GM12872 (cell line): ENCODE measurements at regions not wholly inside any gene's neighbourhood (a gene's known extent, or its start where the extent isn't known, plus 50 kb on each side); places are given as distances from the start of the nearest gene placed in this dataset.

Source experiments
- CTCF ChIP-seq: IDR thresholded peaks from 3 replicates; pipeline ENCODE4 v1.5.1; 2011; ENCODE audit warnings: low read depth, mild to moderate bottlenecking, low read length, moderate library complexity; ENCODE audit not compliant: insufficient read depth

GRCh38 chr2:4762951-4763376, 929.2 kb upstream of the SOX11 start:
- no peak for TF ChIP-seq CTCF

GRCh38 chr2:4765787-4766530, 926.2 kb upstream of the SOX11 start:
- TF ChIP-seq CTCF = no peak

- no peak for TF ChIP-seq CTCF
These were observed 916.5 kb upstream of the SOX11 start for GRCh38 chr2:4775668-4776067.

GRCh38 chr2:4780679-4781078, 911.5 kb upstream of the SOX11 start:
- TF ChIP-seq CTCF = no peak

- TF ChIP-seq CTCF = no peak
These were observed 909.5 kb upstream of the SOX11 start for GRCh38 chr2:4782647-4783046.

- no peak for TF ChIP-seq CTCF
These were observed 900.7 kb upstream of the SOX11 start for GRCh38 chr2:4791488-4791887.

GRCh38 chr2:4792126-4792525, 900.1 kb upstream of the SOX11 start:
- no peak for TF ChIP-seq CTCF

- TF ChIP-seq CTCF = no peak
These were observed 888.8 kb upstream of the SOX11 start for GRCh38 chr2:4803396-4803795.
